ENCODE measurements at regions not wholly inside any gene's neighbourhood (a gene's known extent, or its start where the extent isn't known, plus 50 kb on each side); places are given as distances from the start of the nearest gene placed in this dataset.
"Not testable (repeated sequence)": the region's sequence is repeated elsewhere in the genome, so short reads cannot be mapped to it uniquely, and the experiment has no call there.

GRCh38 chr17:5975661-5976060, 94.5 kb upstream of the WSCD1 start:
- no peak for DNase-seq

GRCh38 chr17:5976251-5976650, 93.9 kb upstream of the WSCD1 start:
- DNase-seq = no peak

GRCh38 chr17:5978496-5978895, 91.7 kb upstream of the WSCD1 start:
- DNase-seq = no peak

GRCh38 chr17:5980941-5981340, 89.2 kb upstream of the WSCD1 start:
- no peak for DNase-seq

- DNase-seq = no peak
These were observed 83.5 kb upstream of the WSCD1 start for GRCh38 chr17:5986644-5987043.

- no peak for DNase-seq
These were observed 69.8 kb upstream of the WSCD1 start for GRCh38 chr17:6000426-6000825.

- not testable (repeated sequence) for DNase-seq
These were observed 67.0 kb upstream of the WSCD1 start for GRCh38 chr17:6003221-6003620.

- DNase-seq = no peak
These were observed 64.2 kb upstream of the WSCD1 start for GRCh38 chr17:6005939-6006338.

- DNase-seq = no peak
These were observed 59.0 kb upstream of the WSCD1 start for GRCh38 chr17:6011206-6011605.

GRCh38 chr17:6018788-6019187, 51.4 kb upstream of the WSCD1 start:
- no peak for DNase-seq

GRCh38 chr17:6019959-6020358, 50.2 kb upstream of the WSCD1 start:
- no peak for DNase-seq

- no peak for DNase-seq
These were observed 49.7 kb upstream of the WSCD1 start for GRCh38 chr17:6020376-6021010.

All from NCI-H226 (cell line).